Psoas muscle (tissue), 7 donors: ENCODE measurements at regions not wholly inside any gene's neighbourhood (a gene's known extent, or its start where the extent isn't known, plus 50 kb on each side); places are given as distances from the start of the nearest gene placed in this dataset.

Experiments used
- ATAC-seq, 4 donors: fragments of 200-7000 bp; cut with Tn5 transposase; one replicate each; pipeline ENCODE4 v1.9.1; 2020; ENCODE audit warnings: moderate library complexity in 3 of 4, mild to moderate bottlenecking in 2 of 4
- DNase-seq, 2 donors: peaks; one replicate each; pipeline ENCODE4 v3.0.0-alpha.2; 2020
- H3K27ac ChIP-seq: fragments of 200-600 bp; one replicate; pipeline ENCODE4 v1.8.0; 2022
- H3K27me3 ChIP-seq, 3 donors: fragments of 200-600 bp in 1 of 3; one replicate each; pipeline versions ENCODE4 v1.6.1 to v1.8.0; 2013 to 2022; ENCODE audit warnings: low read length in 2 of 3, mild to moderate bottlenecking in 2 of 3, moderate library complexity in 1 of 3; ENCODE audit not compliant: insufficient read depth in 3 of 3
- H3K36me3 ChIP-seq, 2 donors: fragments of 200-600 bp in 1 of 2; one replicate each; pipeline versions ENCODE4 v1.6.1 to v1.8.0; 2013 to 2022; ENCODE audit warnings: low read depth in 1 of 2, mild to moderate bottlenecking in 1 of 2, moderate library complexity in 1 of 2; ENCODE audit not compliant: insufficient read depth in 1 of 2
- H3K4me1 ChIP-seq: fragments of 200-600 bp; one replicate; pipeline ENCODE4 v1.8.0; 2022
- H3K4me3 ChIP-seq: fragments of 200-600 bp; one replicate; pipeline ENCODE4 v1.8.0; 2022; ENCODE audit warnings: mild to moderate bottlenecking
- H3K9me3 ChIP-seq: fragments of 200-600 bp; one replicate; pipeline ENCODE4 v1.8.0; 2022
- CTCF ChIP-seq: fragments of 200-600 bp; IDR thresholded peaks from one replicate; pipeline ENCODE4 v1.8.0; 2022; ENCODE audit warnings: antibody characterized with exemption
- WGBS, 3 donors: extraction: QIAGEN DNeasy Blood & Tissue Kit; methylation state at CpG; one replicate each; pipeline versions ENCODE4 v1.1.6 to v1.1.7; 2013; 5-methylcytosine and 5-hydroxymethylcytosine counted together
- intact Hi-C, 2 donors: fragments of 100-400 bp; cut with DNase I; formaldehyde crosslinking; loops; one replicate each; pipeline versions ENCODE4 v1.11.0 to v1.14.2; 2022
- donor health status: healthy with polysubstance abuse.
- donor health status: DM: no; HTN: no; CAD: no; lungs with moderate emphysema.
- donor health status: Bipolar disorder and iron deficiency.
- donor health status: healthy.
- donor health status: DM: yes; HTN: yes; CAD: no.
- donor health status: DM: no; HTN: no; CAD: no.
- donor health status: DM: yes; HTN: yes; CAD: no.

- WGBS, 3 donors, result 84 to 85% (median 85%) methylated on average over 43 to 46 of the region's 46 CpGs
- no peak for TF ChIP-seq CTCF
- DNase-seq (peak in 1 of 2 donors; percentile 49), ATAC-seq (no peak)
- H3K9me3 ChIP-seq, result no peaks in the 10 kb centered on the region
- H3K27ac ChIP-seq, result no peak overlapping the region
- no peaks in the 10 kb centered on the region for H3K4me1 ChIP-seq
- peaks cover 0 to 22% (median 6%) of the 10 kb centered on the region in 3 donors for H3K27me3 ChIP-seq
- no peaks in the 10 kb centered on the region for H3K36me3 ChIP-seq
- intact Hi-C loops, result no loop called here
- H3K4me3 ChIP-seq, result no peak overlapping the region
These were observed 180.5 kb downstream of the IGLL1 start for GRCh38 chr22:23399367-23400285.

DNA sequence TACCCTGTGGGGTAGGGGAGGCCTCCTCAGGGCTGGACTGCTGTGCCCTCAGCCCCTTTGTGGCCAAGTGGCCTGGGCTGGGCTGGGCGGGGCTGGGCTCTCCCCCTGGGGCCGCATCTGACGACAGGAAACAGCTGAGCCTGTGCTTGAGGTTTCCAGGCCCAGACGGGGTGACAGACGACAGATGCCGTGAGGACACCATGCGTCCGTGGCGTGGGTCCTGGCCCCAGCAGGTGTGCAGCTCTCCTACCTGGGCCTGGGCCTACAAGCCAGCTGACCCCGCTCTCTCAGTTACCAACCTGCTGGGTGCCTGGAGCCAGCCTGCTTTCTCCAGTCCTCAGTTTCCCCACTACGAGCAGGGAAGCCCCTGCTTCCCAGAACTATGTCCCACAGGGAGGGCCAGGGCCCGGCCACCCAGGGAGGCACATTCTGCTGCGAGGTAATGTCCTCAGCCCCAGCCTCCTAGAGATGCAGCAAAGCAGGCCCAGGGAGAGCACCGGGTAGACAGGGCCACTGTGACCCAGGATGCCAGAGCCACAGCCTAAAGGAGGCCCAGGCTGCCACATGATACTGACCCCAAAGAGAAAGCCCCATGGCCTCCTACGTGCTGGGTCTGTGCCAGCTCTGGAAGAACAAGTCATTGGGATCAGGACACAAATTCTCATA, 181.3 kb downstream of the IGLL1 start:
- ATAC-seq (no peak), DNase-seq (peak in 1 of 2 donors; percentile 18)
- 48 to 64% (median 53%) methylated on average over 15 of the region's 15 CpGs for WGBS, 3 donors
- intact Hi-C loops, result no loop called here
- Histone ChIP-seq H3K4me1 (no peaks in the 10 kb centered on the region), H3K27ac (no peak overlapping the region), H3K27me3 (peaks cover 0 to 16% (median 6%) of the 10 kb centered on the region in 3 donors), H3K4me3 (no peak overlapping the region), H3K9me3 (no peaks in the 10 kb centered on the region), H3K36me3 (no peaks in the 10 kb centered on the region)
- TF ChIP-seq CTCF, result no peak

GRCh38 chr22:23397613-23398567, 182.2 kb downstream of the IGLL1 start:
- H3K36me3 ChIP-seq, result no peaks in the 10 kb centered on the region
- no peak for TF ChIP-seq CTCF
- peak in 1 of 2 donors; percentile 42 for DNase-seq
- WGBS, 3 donors, result 81 to 87% (median 83%) methylated on average over 25 to 29 of the region's 29 CpGs
- peaks cover 0 to 12% (median 6%) of the 10 kb centered on the region in 3 donors for H3K27me3 ChIP-seq
- H3K27ac ChIP-seq, result no peak overlapping the region
- no peaks in the 10 kb centered on the region for H3K4me1 ChIP-seq
- ATAC-seq, result no peak
- no peaks in the 10 kb centered on the region for H3K9me3 ChIP-seq
- H3K4me3 ChIP-seq, result no peak overlapping the region
- intact Hi-C loops, result no loop called here

DNA sequence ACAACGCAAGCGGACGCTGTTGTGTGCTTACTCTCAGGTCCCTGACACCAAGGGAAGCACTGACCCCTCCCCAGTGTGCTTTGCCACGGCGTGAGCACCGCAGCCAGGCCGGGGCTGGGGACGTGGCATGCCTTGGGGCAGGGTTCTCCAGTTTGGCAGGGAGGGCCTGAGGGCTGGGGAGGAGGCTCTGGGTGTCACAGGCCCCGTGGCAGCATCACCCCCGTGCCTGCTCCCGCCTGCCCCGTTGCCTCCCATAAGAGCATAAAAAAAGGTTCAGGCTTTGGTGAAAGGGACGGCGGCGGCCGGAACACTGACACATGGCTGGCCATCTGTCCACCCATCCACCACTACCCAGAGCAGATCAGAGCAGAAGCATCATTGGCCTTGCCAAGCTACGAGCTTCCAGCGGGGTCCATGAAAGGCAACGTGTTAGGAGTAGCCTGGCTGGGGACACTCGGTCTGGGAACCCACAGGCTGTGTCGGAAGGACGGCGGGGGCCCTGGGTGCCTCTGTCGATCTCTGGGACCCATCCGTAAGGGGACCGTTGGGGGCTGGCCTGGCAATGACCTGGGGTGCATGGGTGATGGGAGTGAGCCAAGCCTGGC, 183.0 kb downstream of the IGLL1 start:
- peak in 1 of 2 donors; percentile 43 for DNase-seq
- H3K36me3 ChIP-seq, result no peaks in the 10 kb centered on the region
- intact Hi-C loops, result no loop called here
- no peak overlapping the region for H3K27ac ChIP-seq
- TF ChIP-seq CTCF, result no peak
- no peaks in the 10 kb centered on the region for H3K9me3 ChIP-seq
- 74 to 85% (median 78%) methylated on average over 26 of the region's 26 CpGs for WGBS, 3 donors
- H3K4me1 ChIP-seq, result no peaks in the 10 kb centered on the region
- ATAC-seq, result no peak
- H3K27me3 ChIP-seq, result peaks cover 0 to 9% (median 6%) of the 10 kb centered on the region in 3 donors
- no peak overlapping the region for H3K4me3 ChIP-seq
